C4-2B (cell line): ENCODE measurements at regions not wholly inside any gene's neighbourhood (a gene's known extent, or its start where the extent isn't known, plus 50 kb on each side); places are given as distances from the start of the nearest gene placed in this dataset.

Source experiments
- ZFX ChIP-seq: fragments of 450-650 bp; IDR thresholded peaks from 2 replicates; pipeline ENCODE4 v1.6.1; 2017
- TF ChIP-seq, protein P1 (sequence below): fragments of 450-650 bp; conservative IDR thresholded peaks from 2 replicates; pipeline ENCODE4 v1.5.1; 2017; ENCODE audit warnings: mild to moderate bottlenecking

GRCh38 chr10:59057345-59057744 lies 119.1 kb upstream of the PHYHIPL start:
- TF ChIP-seq, protein P1, sequence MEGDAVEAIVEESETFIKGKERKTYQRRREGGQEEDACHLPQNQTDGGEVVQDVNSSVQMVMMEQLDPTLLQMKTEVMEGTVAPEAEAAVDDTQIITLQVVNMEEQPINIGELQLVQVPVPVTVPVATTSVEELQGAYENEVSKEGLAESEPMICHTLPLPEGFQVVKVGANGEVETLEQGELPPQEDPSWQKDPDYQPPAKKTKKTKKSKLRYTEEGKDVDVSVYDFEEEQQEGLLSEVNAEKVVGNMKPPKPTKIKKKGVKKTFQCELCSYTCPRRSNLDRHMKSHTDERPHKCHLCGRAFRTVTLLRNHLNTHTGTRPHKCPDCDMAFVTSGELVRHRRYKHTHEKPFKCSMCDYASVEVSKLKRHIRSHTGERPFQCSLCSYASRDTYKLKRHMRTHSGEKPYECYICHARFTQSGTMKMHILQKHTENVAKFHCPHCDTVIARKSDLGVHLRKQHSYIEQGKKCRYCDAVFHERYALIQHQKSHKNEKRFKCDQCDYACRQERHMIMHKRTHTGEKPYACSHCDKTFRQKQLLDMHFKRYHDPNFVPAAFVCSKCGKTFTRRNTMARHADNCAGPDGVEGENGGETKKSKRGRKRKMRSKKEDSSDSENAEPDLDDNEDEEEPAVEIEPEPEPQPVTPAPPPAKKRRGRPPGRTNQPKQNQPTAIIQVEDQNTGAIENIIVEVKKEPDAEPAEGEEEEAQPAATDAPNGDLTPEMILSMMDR: no peak
- no peak for TF ChIP-seq ZFX
